Caco-2 (cell line): ENCODE measurements at regions not wholly inside any gene's neighbourhood (a gene's known extent, or its start where the extent isn't known, plus 50 kb on each side); places are given as distances from the start of the nearest gene placed in this dataset.

Experiments
- BruUV-seq: library from RNA; stranded (reverse); fragments of 400-500 nt; replicated peaks from 2 replicates; lab custom pipeline; 2021; lab: Mats Ljungman, UMichigan
- CTCF ChIA-PET: fragments of 300-600 bp; sonication (Branson Sonifier 250); formaldehyde crosslinking; loops from one replicate; lab custom pipeline; 2022; ENCODE audit warnings: antibody characterized with exemption; lab: Charles Lee
- POLR2A ChIA-PET: fragments of 300-600 bp; sonication (Branson Sonifier 250); formaldehyde crosslinking; loops from one replicate; lab custom pipeline; 2022; ENCODE audit warnings: antibody characterized with exemption; lab: Charles Lee
- DNase-seq, 2 experiments: peaks; one replicate each; pipeline versions ENCODE4 v3.0.0 to v3.0.0-alpha.2; 2020 to 2022
- H3K27me3 ChIP-seq: replicated peaks from 2 replicates; pipeline ENCODE4 v1.6.0; 2011; ENCODE audit warnings: low read length; ENCODE audit not compliant: control insufficient read depth, insufficient read depth
- H3K36me3 ChIP-seq: 2 replicates; pipeline ENCODE4 v1.5.1; 2011; ENCODE audit warnings: low read length; ENCODE audit not compliant: control insufficient read depth, insufficient read depth
- H3K4me1 ChIP-seq: fragments of 250-450 bp; sonication (Bioruptor Pico); 2 replicates; pipeline ENCODE4 v1.5.1; 2020; ENCODE audit warnings: mild to moderate bottlenecking
- H3K4me3 ChIP-seq: 2 replicates; pipeline ENCODE4 v1.5.1; 2011; ENCODE audit warnings: low read depth, mild to moderate bottlenecking, control low read depth, low read length
- H3K9me3 ChIP-seq: fragments of 250-450 bp; sonication (Bioruptor Pico); 2 replicates; pipeline ENCODE4 v1.5.1; 2020; ENCODE audit warnings: mild to moderate bottlenecking, moderate library complexity
- H3K27ac Mint-ChIP-seq: one replicate; pipeline ENCODE4 v1.8.0; 2022; ENCODE audit warnings: mixed read lengths; ENCODE audit not compliant: unreplicated experiment
- H3K27me3 Mint-ChIP-seq: one replicate; pipeline ENCODE4 v1.8.0; 2022; ENCODE audit warnings: mixed read lengths; ENCODE audit not compliant: insufficient read depth, unreplicated experiment
- H3K36me3 Mint-ChIP-seq: one replicate; pipeline ENCODE4 v1.8.0; 2022; ENCODE audit warnings: mild to moderate bottlenecking, mixed read lengths; ENCODE audit not compliant: insufficient read depth, unreplicated experiment
- H3K4me1 Mint-ChIP-seq: one replicate; pipeline ENCODE4 v1.8.0; 2022; ENCODE audit warnings: low read depth, mixed read lengths; ENCODE audit not compliant: unreplicated experiment
- H3K4me3 Mint-ChIP-seq: one replicate; pipeline ENCODE4 v1.8.0; 2022; ENCODE audit warnings: mild to moderate bottlenecking, moderate library complexity, mixed read lengths; ENCODE audit not compliant: unreplicated experiment
- H3K9me3 Mint-ChIP-seq: one replicate; pipeline ENCODE4 v1.8.0; 2022; ENCODE audit warnings: mixed read lengths; ENCODE audit not compliant: unreplicated experiment
- CTCF ChIP-seq, 2 experiments: fragments of 200-600 bp in 1 of 2; IDR thresholded peaks; 1 replicate in 1 of 2; 2 replicates in 1 of 2; pipeline versions ENCODE4 v1.5.1 to v1.8.0; 2011 to 2022; ENCODE audit warnings: antibody characterized with exemption in 1 of 2, control low read depth in 1 of 2, inconsistent platforms in 1 of 2, low read depth in 1 of 2, low read length in 1 of 2, mild to moderate bottlenecking in 1 of 2, moderate library complexity in 1 of 2; ENCODE audit not compliant: insufficient read depth in 1 of 2, severe bottlenecking in 1 of 2, unreplicated experiment in 1 of 2
- intact Hi-C: fragments of 100-400 bp; cut with micrococcal nuclease; formaldehyde crosslinking; loops from one replicate; pipeline ENCODE4 v1.10.0; 2022; ENCODE audit not compliant: unreplicated experiment

- no peaks in the 10 kb centered on the region for H3K4me1 Mint-ChIP-seq
- no peak for TF ChIP-seq CTCF (IDR thresholded peaks at IDR 0.05; ENCODE audit: insufficient read depth in 1 of 2, low read depth in 1 of 2, low read length in 1 of 2, severe bottlenecking in 1 of 2, unreplicated experiment in 1 of 2)
- no peak overlapping the region for H3K27ac Mint-ChIP-seq
- Histone ChIP-seq H3K9me3 (no peaks in the 10 kb centered on the region), H3K36me3 (no peaks in the 10 kb centered on the region), H3K4me3 (no peak overlapping the region), H3K27me3 (no peaks in the 10 kb centered on the region), H3K4me1 (no peaks in the 10 kb centered on the region)
- intact Hi-C loops, result no loop called here
- no peaks in the 10 kb centered on the region for H3K36me3 Mint-ChIP-seq
- peaks cover 3% of the 10 kb centered on the region for H3K27me3 Mint-ChIP-seq
- DNase-seq, result no peak
- BruUV-seq, result no TSS peak
- H3K9me3 Mint-ChIP-seq, result no peaks in the 10 kb centered on the region
- no peak overlapping the region for H3K4me3 Mint-ChIP-seq
- CTCF ChIA-PET, result no interaction called here
- POLR2A ChIA-PET, result no interaction called here
These were observed 424.1 kb downstream of the TTLL7 start for GRCh38 chr1:83574791-83575190.

GRCh38 chr1:83573776-83574175 lies 425.2 kb downstream of the TTLL7 start:
- Histone ChIP-seq H3K4me1 (no peaks in the 10 kb centered on the region), H3K27me3 (no peaks in the 10 kb centered on the region), H3K9me3 (no peaks in the 10 kb centered on the region), H3K36me3 (no peaks in the 10 kb centered on the region), H3K4me3 (no peak overlapping the region)
- Mint-ChIP-seq H3K9me3 (no peaks in the 10 kb centered on the region), H3K4me3 (no peak overlapping the region), H3K27ac (no peak overlapping the region), H3K27me3 (peaks cover 7% of the 10 kb centered on the region), H3K4me1 (no peaks in the 10 kb centered on the region), H3K36me3 (no peaks in the 10 kb centered on the region)
- no peak for TF ChIP-seq CTCF (IDR thresholded peaks at IDR 0.05; ENCODE audit: insufficient read depth in 1 of 2, low read depth in 1 of 2, low read length in 1 of 2, severe bottlenecking in 1 of 2, unreplicated experiment in 1 of 2)
- ChIA-PET POLR2A (no interaction called here), CTCF (no interaction called here)
- no TSS peak for BruUV-seq
- intact Hi-C loops, result no loop called here
- no peak for DNase-seq

GRCh38 chr1:83571536-83571935 lies 427.4 kb downstream of the TTLL7 start:
- ChIA-PET CTCF (no interaction called here), POLR2A (no interaction called here)
- Histone ChIP-seq H3K36me3 (no peaks in the 10 kb centered on the region), H3K4me3 (no peak overlapping the region), H3K9me3 (no peaks in the 10 kb centered on the region), H3K27me3 (no peaks in the 10 kb centered on the region), H3K4me1 (no peaks in the 10 kb centered on the region)
- no peak for TF ChIP-seq CTCF (IDR thresholded peaks at IDR 0.05; ENCODE audit: insufficient read depth in 1 of 2, low read depth in 1 of 2, low read length in 1 of 2, severe bottlenecking in 1 of 2, unreplicated experiment in 1 of 2)
- no peak overlapping the region for H3K4me3 Mint-ChIP-seq
- intact Hi-C loops, result no loop called here
- no peaks in the 10 kb centered on the region for H3K9me3 Mint-ChIP-seq
- H3K4me1 Mint-ChIP-seq, result no peaks in the 10 kb centered on the region
- DNase-seq, result no peak
- peaks cover 7% of the 10 kb centered on the region for H3K27me3 Mint-ChIP-seq
- no peak overlapping the region for H3K27ac Mint-ChIP-seq
- BruUV-seq, result no TSS peak
- H3K36me3 Mint-ChIP-seq, result no peaks in the 10 kb centered on the region
